KBM-7 (cell line): ENCODE measurements at regions not wholly inside any gene's neighbourhood (a gene's known extent, or its start where the extent isn't known, plus 50 kb on each side); places are given as distances from the start of the nearest gene placed in this dataset.

Experiments
- DNase-seq: peaks from one replicate; pipeline ENCODE4 v3.0.0-alpha.2; 2015
- in situ Hi-C: fragments of 300-500 bp; cut with MboI; formaldehyde crosslinking; loops from 2 replicates; pipeline ENCODE4 v1.14.3; 2020; ENCODE audit warnings: low sequenced_read_pairs, low pct_unique_long_range_greater_than_20kb, mixed read lengths

GRCh38 chr11:36948460-36949127 is 350.6 kb upstream of the RAG2 start:
- in situ Hi-C loops: no loop called here

DNA sequence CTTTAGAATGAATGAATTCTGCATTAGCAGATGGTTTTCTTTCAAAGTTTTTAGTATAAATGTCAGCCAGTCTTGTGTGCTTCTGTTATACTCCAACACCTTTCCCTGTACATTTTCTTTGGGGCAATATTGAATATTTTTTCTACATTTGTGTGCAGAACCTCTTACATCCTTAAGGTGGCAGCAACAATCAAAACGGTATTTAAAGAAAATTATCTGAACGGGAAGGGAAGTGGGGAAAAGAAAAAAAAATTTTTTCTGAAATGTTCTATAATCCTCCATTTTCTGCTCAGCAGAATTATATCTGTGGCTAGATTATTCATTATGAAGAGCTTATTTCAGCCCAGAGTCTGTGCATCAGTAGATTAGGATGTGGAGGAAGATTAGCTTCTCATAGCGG is 347.3 kb upstream of the RAG2 start:
- in situ Hi-C loops: no loop called here
- peak; percentile 24 for DNase-seq

More at GRCh38 chr11:36948460-36949127, 350.6 kb upstream of the RAG2 start:
- no peak for DNase-seq

DNA sequence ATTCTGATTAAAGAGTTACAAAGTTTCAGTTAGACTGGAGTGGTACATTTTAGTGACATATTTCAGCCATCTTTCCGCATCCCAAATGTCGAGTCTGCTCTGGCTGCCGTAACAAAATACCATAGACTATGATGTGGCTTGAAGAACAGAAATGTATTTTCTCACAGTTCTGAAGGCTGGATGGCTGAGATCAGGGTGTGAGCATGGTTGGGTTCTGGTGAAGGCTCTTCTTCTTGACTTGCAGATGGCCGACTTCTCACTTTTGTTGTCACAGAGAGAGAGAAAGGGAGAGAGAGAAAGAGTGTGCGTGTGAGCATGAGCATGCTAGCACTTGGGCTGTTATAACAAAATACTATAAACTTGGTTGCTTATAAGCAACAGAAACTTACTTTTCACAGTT is 335.4 kb upstream of the RAG2 start:
- in situ Hi-C loops: no loop called here

GRCh38 chr11:36931139-36931538 is 333.1 kb upstream of the RAG2 start:
- no peak for DNase-seq
- in situ Hi-C loops: no loop called here

More for the DNA sequence above, 335.4 kb upstream of the RAG2 start:
- no peak for DNase-seq

DNA sequence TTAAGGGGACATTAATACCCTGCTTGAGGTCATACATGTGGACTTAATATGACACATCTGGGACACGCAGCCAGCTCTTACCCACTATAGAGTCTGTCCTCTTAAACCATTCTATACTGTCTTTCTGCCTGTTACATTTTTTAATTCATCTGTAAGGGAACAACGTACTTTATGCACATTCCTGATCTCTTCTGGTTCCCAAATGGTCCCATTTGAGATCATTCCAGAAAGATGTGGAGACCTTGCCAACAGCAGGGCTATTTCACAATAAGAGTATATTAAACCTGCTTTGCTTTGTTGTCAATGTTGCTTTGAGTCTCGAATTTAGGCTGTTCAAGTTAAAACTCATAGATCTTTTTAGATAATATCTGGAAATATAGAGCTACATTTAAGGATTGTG is 332.2 kb upstream of the RAG2 start:
- in situ Hi-C loops: no loop called here
- no peak for DNase-seq

- in situ Hi-C loops: no loop called here
- DNase-seq: no peak
Measured at GRCh38 chr11:36929401-36929800, 331.4 kb upstream of the RAG2 start.

- DNase-seq: no peak
- in situ Hi-C loops: no loop called here
Measured at GRCh38 chr11:36928621-36929020, 330.6 kb upstream of the RAG2 start.

- no peak for DNase-seq
- in situ Hi-C loops: no loop called here
Measured at GRCh38 chr11:36899800-36900199, 301.8 kb upstream of the RAG2 start.

DNA sequence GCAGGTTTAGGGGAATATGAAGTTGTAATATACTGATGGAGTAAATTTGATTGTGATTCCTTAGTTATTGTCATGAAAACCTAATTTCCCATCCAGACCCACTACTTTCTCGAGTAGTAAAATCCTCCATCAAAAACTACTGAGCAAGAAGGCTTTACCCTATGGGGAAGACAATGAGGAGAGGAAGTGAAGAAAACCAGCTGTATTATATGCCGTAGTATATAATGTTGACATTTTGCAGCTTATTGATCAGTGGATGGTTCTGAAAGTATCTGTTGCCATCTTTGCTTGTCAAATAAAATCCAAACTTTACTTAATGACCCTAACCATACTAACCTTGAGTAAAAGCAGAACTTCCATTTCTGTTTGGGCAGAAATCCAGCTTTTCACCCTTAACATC is 292.8 kb upstream of the RAG2 start:
- in situ Hi-C loops: no loop called here
- no peak for DNase-seq

DNA sequence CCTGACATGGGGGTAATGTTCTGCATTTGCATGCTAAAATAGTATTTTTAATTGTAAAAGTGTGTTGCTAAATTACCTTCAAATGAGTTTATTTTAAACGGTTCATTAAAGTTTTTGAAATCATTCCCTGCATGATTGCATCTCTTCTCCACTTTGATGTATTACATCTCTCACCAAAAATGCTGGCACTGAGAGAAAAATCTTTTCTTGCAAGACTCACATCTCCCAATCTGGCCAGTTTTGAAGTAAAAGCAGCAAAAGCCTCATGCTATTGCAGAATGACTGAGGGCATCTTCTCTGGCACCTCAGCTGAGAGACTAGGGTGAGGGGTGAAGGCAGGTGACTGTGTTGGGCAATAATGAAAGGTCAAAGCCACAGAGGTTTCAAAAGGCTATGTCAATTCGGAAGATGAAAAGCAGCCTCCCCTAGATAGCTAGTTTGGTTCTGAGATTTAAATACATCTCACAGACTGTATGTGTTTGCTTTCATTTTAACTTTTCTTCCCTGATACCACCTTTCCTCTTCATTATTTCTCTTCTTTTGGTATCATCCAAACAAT is 292.2 kb upstream of the RAG2 start:
- DNase-seq: no peak
- in situ Hi-C loops: no loop called here

- in situ Hi-C loops: no loop called here
- no peak for DNase-seq
Measured at GRCh38 chr11:36885154-36885553, 287.1 kb upstream of the RAG2 start.

DNA sequence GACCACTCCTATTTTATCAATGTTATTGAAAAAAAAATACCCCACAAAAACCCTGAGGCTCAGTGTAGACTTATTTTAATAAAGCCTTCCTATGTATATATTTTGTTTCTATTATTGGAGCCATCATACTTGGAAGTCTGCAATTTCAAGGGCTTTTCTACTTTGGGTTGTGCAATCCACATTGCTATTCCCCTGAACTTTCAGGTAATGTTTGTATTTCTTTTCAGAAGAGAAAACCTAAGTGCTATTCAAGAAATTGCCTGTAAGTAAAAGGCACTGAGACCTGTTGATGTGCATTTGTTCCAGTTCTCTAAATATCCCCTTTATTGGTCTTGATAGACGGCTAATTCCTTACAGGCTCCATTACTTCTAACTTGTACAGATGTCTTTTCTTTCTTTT is 280.7 kb upstream of the RAG2 start:
- in situ Hi-C loops: no loop called here
- no peak for DNase-seq

GRCh38 chr11:36877149-36877548 is 279.1 kb upstream of the RAG2 start:
- in situ Hi-C loops: no loop called here
- no peak for DNase-seq

- in situ Hi-C loops: no loop called here
- no peak for DNase-seq
Measured at GRCh38 chr11:36876266-36876665, 278.2 kb upstream of the RAG2 start.

DNA sequence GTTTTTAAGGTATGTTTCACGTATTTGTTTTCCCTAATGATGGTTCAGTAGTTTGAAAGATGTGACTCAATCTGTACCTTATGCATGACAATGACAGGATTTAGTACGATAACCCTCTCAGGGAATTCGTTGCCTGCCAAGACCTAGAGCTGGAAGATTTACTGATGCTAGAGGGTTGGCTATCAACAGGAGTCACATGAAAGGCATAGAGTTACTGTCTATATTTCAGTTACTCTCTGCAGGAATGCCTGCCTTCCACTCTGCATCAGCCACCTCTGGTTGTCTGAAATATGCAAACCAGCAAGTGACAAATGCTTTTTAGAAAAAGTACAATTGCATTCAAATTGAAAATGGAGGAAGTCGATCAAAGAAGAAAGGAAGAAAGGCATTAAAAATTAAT is 276.3 kb upstream of the RAG2 start:
- in situ Hi-C loops: no loop called here

DNA sequence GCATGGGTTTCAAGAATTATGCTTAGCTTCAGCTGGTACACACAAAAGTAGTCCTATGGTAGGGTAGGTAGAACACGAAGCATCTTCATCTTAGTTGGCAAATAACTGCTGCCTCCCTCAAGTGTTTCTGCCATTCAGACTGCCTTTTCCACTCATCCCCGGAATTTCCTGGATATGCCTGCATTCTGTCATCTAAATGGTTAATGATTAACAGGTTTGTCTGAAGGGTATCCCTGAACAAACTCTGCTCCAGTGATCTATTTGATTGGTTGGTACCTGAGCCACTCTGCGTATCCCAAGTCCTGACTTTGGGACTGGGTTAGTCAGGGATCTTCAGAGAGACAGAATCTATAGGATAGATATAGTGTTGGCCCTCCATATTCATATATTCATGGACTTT is 272.3 kb upstream of the RAG2 start:
- DNase-seq: no peak
- in situ Hi-C loops: no loop called here

More for the DNA sequence above, 276.3 kb upstream of the RAG2 start:
- DNase-seq: no peak

DNA sequence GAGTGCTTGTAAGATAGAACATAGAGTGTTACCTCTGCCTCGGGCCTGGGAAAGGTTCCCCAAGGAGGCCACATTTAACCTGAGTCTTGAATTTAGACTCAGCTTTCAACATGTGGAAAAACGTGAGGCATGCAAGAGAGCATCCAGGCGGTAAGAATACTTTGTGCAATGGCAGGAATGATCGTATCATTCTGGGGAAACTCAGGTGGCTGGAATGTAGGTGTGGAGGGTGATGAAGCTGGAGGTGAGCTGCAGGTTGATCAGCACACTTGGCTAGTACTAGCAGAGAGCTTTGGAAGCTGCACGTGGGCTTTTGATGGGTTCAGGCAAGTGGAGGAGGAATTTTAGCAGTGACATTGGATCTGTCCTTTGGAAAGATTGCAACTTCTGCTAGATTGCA is 270.3 kb upstream of the RAG2 start:
- in situ Hi-C loops: no loop called here
- DNase-seq: no peak

DNA sequence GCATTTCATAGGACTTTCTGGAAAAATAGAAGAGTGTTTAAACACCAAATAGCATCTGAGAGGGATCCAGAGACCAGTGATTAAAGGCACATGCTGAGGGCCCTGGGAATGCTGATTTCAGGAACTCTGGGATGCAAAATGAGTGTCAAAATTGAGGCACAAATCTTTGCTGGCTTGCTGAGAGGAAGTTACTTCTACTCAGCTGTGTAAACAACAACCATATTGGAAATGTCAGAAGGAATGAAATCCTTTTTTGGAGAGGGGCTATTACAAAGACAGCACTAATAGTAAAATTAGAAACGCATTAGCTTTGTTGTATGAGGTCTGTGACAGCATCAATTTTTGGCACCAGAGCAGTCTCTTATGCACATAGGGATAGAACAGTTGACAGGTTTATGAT is 267.8 kb upstream of the RAG2 start:
- no peak for DNase-seq
- in situ Hi-C loops: no loop called here

DNA sequence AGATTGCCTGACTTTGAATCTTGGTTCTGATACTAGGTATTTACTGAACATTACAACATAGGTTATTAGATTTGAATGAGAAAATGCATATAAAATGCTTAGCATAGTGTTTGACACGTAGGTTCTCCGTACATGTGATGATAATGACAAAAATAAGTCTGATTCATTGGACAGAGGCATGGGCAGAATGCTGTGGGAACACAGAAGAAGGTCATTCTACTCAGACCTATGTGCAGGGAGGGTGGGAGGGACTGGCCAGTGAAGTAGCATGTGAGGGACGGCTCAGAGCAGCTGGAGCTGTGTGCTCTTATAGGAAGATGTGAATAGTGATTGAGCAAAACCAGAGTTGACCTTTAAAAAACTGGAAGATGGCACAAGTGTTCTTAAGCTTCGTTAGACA is 256.8 kb upstream of the RAG2 start:
- no peak for DNase-seq
- in situ Hi-C loops: no loop called here

DNA sequence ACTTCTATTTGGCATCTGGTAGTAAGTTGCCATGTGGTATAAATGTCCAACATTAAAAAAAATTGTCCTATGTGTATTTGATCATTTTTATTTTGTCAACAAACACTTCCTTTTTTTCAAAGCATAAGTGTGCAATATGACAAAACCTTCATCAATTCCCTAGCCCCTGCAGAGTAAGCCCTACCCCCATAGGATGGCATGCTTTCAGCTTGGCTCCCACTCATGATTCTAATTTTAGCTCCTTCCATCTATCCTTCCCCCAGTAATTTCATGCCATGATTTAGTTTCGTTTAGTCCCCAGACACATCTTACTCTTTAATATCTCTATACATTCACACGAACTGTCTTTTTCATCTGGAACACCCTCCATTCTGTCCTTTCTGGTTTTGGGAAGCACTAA is 250.6 kb upstream of the RAG2 start:
- DNase-seq: no peak
- in situ Hi-C loops: no loop called here

DNA sequence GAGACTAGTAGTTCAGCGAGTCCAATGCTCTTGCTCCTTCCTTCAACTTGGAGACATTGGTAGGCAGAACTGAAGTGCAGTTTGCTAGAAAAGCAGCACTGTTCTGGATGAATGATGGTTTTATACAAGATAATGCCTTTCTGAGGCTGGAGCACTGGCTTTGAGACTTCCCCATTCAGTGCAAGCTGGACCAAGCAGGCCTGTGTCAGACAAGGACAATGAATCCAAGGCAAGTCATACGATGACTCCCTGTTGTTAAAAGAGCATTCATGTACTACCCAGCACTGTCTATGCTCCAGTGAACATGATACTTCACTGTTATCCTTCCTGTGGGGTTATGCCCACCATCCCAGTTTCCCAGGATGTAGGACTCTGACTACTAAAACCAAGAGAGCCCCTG is 242.3 kb upstream of the RAG2 start:
- in situ Hi-C loops: no loop called here
- no peak for DNase-seq
